HG03045 (cell line): ENCODE measurements at regions not wholly inside any gene's neighbourhood (a gene's known extent, or its start where the extent isn't known, plus 50 kb on each side); places are given as distances from the start of the nearest gene placed in this dataset.
A peak's percentile ranks its signal among the peaks of the same experiment; 100 is the strongest.

ENCODE experiments used
- ATAC-seq: cut with Tn5 transposase; IDR thresholded peaks from one replicate; pipeline ENCODE4 v1.9.1; 2021; ENCODE audit warnings: mild to moderate bottlenecking, moderate library complexity; ENCODE audit not compliant: unreplicated experiment

GRCh38 chr9:73742412-73742811 is 590.7 kb downstream of the ANXA1 start:
- no peak for ATAC-seq

DNA sequence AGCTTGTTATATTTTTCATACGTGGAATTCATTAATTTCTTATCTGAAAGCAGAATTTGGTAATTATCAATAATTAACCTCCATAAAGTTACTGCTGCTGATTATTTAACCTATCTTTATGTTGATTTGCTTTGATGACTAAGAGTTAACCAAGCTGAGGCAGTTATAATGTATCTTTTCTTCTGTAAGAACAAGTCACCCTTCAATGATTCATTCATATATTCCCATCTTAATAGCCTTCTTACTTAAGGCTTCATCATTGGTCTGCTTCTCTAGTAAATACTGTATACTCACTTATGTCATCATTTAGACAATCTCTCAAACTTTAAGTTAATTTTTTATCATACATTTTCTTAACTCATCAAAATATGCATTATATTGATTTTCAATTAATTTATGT is 592.2 kb downstream of the ANXA1 start:
- ATAC-seq: no peak

DNA sequence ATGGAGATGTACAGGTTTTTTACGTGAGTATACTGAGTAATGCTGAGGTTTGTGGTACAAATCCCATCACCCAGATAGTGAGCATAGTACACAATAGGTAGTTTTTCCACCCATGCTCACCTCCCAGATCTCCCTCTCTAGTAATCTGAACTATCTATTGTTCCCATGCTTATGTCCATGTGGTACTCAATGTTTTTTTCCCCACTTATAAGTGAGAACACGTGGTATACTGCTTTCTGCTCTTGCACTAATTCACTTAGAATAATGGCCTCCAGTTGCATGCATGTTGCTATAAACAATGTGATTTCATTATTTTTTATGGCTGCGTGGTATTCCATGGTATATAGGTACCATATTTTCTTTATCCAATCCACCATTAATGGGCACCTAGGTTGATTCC is 593.9 kb downstream of the ANXA1 start:
- ATAC-seq: no peak

DNA sequence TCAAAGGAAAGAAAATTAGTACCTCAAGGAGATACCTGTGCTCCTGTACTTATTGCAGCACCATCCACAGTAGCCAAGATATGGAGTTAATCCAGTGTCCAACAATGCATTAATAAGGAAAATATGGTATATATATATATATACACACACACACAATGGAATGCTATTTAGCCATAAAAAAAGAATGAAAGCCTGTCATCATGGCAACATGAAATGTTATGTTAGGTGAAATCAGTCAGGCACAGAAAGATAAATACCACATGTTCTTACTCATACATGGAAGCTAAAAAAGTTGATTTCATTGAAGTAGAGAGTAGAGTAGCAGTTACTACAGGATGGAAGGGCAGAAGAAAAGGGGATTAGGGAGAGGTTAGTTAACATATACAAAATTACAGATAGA is 601.5 kb downstream of the ANXA1 start:
- no peak for ATAC-seq

- no peak for ATAC-seq
These were observed 610.2 kb downstream of the ANXA1 start for GRCh38 chr9:73761905-73762304.

DNA sequence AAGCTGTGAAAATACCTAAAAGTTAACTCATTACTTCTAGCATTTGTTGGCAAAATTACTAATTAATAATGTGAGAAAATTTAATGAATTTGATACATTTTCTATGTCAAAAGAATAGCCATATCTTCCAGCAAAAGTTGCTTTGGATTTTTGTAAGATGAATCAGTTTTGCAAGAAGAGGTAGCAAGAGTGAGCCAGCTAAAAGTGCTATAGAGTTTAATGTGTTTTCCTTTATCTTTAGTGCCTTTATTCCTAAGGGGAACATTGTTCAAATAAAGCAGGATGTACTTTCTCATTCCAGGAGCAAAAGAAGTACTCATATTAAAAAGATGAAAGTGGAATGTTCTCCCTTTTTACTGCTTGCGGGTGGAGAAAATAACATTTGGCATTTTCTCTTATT is 622.2 kb downstream of the ANXA1 start:
- ATAC-seq: no peak

DNA sequence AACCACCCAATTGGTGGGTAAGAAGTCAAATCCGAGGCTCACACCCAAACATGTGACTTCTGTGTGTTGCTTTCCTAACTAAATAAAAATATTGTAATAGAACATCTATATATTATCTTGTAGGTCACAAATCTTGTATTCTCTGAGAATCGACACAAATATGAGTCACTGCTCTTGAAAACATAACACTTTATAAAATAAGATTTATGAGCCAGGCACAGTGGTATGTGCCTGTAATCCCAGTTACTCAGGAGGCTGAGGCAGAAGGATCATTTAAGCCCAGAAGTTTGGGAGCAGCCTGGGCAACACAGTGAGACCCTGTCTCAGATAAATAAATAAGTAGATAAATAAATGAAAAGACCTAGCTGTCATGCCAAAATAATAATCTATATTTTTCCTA is 624.1 kb downstream of the ANXA1 start:
- no peak for ATAC-seq

DNA sequence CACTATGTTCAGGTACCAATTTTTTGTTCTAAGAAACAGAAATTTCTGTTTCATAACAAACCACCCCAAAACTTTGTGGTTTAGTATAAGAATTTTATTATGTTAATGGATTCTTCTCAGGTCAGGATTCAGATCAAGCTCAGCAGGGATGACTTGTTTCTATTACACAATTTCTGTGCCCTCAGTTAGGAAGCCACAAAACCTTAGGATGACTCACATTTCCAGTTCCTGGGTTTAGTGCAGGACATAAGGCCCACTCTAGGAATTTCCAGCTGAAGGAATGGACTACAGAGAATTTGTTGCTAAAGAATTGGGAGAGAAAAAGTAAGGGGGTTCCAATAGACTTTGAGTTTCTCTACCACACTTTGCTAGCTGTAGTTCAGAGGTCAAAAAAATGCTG is 629.3 kb downstream of the ANXA1 start:
- ATAC-seq: no peak

DNA sequence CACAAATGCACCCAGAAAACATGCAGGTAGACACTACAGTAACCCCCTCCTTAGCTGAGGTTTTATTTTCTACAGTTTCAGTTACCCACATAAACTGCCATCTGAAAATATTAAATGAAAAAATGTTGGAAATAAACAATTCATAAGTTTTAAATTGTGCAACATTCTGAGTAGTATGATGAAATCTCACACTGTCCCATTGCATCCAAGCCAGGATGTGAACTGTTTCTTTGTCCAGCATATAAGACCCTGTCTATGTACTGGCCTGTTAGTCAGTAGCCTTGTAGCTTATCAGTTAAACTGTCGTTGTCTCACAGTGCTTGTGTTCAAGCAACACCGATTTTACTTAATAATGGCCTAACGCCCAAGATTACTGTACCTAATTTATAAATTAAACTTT is 630.5 kb downstream of the ANXA1 start:
- no peak for ATAC-seq

DNA sequence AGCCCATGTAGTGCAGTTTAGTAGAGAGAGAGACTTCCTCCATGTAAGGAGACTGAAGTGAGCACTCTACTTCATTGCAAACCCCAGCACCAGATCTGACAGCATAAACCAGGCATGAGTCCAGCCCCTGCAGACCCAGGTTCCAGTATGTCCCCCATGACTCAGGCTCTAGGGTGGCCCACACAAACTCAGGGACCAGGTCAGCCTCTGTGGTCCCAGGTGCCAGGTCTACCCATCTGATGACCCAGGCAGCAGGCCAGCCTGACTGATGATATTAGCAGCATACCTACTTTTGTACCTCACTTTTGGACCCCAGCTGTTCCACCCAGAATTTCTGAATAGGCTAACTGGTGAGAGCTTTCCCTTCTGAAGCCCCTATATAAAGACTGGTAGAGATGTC is 647.8 kb downstream of the ANXA1 start:
- ATAC-seq: no peak

DNA sequence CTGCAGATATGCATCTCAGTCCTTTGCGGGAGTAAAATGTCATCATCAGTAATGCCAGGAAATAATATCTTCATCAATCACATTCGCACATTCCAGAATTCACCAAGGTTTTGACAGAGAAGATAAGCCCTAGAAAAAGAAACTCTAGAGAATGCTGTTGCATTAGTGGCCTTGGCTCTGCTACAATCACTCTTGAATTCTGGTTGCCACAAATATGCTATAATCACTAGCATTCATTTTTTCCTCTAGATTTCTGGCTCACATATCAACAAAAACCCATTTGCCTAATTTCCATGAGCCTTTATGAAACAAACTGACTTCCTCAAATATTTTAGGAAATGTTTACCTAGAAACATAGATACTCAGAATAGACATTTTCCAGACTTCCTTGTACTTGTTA is 653.4 kb downstream of the ANXA1 start:
- no peak for ATAC-seq

DNA sequence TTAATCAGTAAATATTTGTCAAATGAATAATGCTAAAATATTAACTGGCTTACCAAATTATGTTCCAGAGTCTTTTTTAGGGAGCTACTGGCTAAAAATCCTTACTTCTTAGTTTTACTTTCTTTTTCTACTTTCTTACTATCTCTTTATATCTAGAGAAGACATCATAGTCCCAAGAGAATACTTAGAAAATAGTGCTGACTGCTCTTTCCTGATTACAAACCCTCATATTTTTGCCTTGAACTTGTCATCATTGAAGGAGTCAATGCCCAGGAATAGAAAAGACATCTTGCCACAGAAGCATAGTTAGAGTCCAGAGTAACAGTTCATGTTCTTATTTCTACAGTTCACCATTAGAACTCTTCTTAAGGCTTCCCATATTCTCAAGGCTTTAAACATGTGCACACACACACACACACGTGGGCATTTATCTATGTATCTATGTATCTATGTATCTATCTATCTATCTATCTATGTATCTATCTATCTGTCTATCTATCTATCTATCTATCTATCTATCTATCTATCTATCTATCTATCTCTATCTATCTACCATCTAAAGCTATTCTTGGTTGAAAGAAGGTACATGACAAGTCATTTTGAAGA is 654.3 kb downstream of the ANXA1 start:
- no peak for ATAC-seq

GRCh38 chr9:73806876-73807275 is 655.2 kb downstream of the ANXA1 start:
- ATAC-seq: no peak

DNA sequence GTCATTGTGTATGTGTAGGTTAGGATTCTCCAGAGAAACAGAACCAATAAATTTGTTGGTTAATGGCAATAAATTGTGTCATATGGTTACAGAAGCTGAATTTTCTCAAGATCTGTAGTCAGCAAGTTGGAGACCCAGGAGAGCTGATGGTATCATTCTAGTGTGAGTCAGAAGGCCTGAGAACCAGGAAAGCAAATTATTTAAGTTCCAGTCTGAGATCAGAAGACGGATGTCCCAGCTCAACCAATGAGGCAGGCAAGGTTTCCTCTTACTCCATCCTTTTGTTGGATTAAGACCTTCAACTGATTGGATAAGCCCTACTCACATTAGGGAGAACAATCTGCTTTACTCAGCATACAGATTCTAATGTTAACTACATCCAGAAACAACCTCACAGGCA is 656.3 kb downstream of the ANXA1 start:
- ATAC-seq: no peak

DNA sequence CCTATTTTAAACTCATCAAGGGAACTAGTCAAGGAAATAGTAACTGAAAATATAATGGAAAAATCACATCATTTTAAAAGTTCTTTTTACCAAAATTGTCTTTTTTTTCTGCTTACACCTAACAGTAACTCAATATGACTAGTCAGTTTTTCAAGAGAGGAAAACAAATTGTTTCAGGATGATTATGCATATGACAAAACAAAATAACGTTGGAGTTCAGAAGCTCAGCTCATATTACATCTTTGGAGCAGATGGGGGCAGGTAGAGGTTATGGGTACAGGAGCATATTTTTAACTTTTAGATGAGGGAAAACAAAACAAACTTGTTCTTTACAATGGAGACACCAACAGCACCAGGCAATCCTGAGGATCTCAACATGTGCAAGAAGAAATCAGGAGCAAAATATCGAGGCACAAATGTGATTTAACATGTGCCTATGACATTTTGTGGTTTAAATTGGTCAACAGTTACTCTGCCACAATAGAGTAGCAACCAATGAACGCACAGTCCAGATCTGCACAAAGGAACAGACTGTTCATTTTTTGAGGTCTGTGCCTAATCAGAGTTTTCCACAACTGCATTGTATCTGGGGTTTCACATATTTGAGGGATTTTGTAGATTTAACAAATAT is 659.0 kb downstream of the ANXA1 start:
- ATAC-seq: no peak

- ATAC-seq: no peak
These were observed 661.9 kb downstream of the ANXA1 start for GRCh38 chr9:73813546-73813945.

- ATAC-seq: no peak
These were observed 665.2 kb downstream of the ANXA1 start for GRCh38 chr9:73816905-73817304.

- no peak for ATAC-seq
These were observed 672.5 kb upstream of the RORB start for GRCh38 chr9:73824671-73825070.

DNA sequence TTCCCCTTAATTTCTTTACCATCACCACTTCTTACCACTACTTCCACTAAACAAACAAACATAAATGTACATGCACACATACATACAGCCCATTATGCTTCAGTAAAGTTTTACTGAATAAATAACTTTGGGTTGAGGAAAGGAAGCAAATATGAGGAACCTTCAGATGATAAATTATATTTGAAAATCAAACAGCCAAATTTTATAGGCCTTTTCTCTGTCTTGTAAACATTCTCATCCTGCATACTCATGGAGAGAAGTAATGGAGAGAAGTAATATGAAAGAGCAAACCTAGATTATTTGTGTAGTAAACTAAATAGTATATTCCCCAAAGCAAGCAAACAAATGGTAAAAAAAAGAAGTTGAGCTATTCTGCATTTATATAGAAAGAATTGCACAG is 658.3 kb upstream of the RORB start:
- ATAC-seq: no peak

DNA sequence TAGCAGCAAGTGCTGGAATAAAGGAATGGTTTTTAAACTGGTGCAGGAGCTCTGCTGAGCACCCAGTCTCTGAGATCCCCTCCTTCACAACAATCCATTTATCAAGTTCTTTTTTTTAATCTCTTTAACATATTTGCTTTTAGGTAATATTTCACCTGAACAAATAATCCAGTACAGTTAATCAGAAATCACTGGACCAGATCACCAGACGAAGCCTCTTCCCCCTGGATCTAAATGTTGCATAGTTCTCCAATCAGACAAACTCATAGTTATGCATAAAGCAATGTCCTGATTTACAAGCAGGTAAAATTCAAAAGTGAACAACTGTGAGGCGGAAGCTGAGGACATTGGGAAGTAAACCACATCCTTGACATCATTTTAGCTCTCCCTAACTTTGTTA is 657.7 kb upstream of the RORB start:
- ATAC-seq: no peak

GRCh38 chr9:73841018-73841417 is 656.1 kb upstream of the RORB start:
- no peak for ATAC-seq

- no peak for ATAC-seq
These were observed 653.0 kb upstream of the RORB start for GRCh38 chr9:73844135-73844534.

GRCh38 chr9:73845539-73845938 is 651.6 kb upstream of the RORB start:
- peak; percentile 65 for ATAC-seq
